ENCODE measurements at regions not wholly inside any gene's neighbourhood (a gene's known extent, or its start where the extent isn't known, plus 50 kb on each side); places are given as distances from the start of the nearest gene placed in this dataset.

GRCh38 chr17:77572065-77572601, 386.4 kb upstream of the TNRC6C start:
- DNase-seq, result no peak

DNA sequence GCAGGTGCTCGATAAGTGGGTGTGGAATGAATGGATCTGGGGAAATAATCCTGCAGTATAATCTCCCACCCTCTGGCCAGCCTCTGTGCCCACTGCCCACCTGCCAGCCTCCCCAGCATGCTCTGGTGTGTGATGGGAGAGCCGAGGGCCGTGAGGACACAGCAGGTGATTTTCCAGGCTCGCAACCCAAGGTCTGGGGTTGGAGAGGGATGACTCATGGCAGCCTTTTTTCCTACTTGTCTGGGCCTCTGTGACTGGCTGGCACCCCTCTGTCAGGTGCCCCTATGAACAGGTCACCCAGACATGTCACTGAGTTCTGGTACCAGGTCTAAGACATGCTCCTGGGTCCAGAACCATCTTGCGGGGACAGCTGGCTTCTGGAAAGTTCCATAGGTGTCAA, 385.7 kb upstream of the TNRC6C start:
- no peak for DNase-seq

DNA sequence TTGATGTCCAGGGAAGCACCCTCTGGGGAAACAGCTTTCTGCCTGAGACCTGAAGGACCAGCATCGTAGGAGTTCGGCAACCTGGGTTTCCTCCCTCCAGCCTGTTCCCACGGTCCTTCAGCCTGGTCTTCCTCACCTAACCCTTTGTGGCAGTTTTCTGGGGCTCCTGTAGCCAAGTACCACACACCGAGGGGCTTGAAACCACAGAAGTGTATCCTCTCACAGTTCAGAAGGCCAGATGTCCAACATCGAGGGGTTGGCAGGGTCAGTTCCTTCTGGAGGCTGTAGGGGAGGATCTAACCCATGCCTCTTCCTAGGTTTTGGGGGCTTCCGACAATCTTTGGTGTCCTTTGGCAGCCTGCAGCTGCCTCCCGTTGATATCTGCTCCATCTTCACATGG, 381.0 kb upstream of the TNRC6C start:
- no peak for DNase-seq

DNA sequence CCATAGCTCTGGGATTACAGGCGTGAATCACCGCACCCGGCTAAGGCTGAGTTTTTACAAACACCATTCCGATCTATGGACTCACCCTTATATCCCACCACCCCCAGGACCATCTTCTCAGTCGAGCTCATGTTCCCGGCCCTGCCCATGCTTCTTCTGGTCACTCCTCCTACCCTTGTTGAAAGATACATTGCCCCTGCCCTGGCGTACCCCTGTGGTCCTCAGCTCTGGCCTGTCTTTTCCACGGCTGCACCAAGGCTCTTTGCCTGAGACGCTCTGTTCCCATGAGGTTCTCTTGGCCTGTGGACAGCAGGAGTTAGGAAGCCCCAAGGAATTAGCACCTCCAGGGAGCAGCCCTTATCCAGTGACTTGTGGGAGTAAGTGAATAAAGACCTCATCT, 379.4 kb upstream of the TNRC6C start:
- no peak for DNase-seq

DNA sequence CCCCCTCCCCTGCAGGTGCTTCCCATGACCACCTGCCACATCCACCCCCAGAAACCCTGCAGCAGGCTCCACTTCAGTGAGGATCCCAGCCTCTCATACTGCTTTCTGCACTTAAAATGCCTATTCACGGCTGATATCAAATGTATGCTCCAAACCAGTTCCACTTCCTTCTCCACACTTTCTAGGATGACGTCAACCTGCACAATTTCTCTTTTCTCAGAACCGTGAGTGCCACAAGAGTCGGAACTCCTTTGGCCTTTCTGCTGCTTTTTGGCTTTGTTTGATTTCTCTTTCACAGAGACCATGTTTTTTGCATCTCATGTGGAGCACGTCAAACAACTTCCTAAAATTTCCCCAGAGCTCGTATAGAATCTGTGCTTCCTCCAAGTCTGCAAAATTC, 378.8 kb upstream of the TNRC6C start:
- DNase-seq, result no peak

- DNase-seq, result no peak
These were observed 377.8 kb upstream of the TNRC6C start for GRCh38 chr17:77580531-77581270.

DNA sequence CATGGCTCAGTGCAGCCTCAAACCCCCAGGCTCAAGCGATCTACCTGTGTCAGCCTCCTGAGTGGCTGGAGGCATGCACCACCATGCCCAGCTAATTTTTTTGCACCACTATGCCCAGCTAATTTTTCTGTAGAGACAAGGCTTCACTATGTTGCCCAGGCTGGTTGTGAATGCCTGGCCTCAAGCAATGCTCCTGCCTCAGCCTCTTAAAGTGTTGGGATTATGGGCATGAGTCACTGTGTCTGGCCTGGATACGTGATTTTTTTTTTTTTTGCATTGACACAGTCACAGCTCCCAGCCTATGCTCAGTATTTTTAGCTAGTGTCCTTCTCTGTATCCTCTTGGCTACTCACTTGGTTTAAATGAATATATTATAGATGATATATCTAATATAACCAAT, 377.0 kb upstream of the TNRC6C start:
- no peak for DNase-seq

GRCh38 chr17:77585142-77585860, 373.2 kb upstream of the TNRC6C start:
- no peak for DNase-seq

GRCh38 chr17:77590951-77591735, 367.4 kb upstream of the TNRC6C start:
- no peak for DNase-seq

DNA sequence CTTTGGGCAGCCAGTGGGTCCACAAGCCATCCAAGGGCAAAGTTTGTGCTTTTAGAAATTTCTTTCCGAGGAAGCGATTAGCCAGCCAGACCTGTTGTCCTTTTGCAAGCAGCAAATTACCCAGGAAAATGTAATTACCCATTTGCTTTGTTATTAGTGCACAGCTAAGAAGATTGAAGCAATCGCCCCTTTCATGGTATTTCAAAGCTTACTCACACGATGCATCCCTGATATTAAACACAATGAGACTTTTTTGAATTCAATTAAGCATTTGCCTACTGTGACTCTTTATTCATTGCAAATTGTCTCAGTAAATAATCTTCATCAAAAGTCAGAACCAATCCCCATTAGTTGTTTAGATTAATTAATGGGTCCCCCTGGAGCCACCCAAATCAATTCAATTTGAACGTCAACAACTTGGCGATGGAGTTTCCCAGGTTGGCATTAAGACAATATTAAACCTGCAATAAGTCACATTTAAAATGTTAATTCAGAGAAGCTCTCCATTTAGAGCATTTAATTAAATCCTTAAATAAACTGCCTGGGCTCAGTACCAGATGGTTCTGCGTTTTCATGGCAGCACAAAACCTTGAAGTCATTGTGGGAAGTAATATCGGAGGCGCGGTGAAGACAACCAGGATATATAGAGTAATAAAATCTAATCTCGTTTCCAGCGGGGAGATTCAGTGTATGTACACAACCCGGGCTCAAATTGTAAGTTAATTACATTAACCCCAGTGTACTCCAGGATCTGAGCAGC, 366.2 kb upstream of the TNRC6C start:
- DNase-seq, result no peak

GRCh38 chr17:77593081-77593480, 365.4 kb upstream of the TNRC6C start:
- DNase-seq, result no peak

GRCh38 chr17:77594416-77595209, 363.9 kb upstream of the TNRC6C start:
- no peak for DNase-seq

DNA sequence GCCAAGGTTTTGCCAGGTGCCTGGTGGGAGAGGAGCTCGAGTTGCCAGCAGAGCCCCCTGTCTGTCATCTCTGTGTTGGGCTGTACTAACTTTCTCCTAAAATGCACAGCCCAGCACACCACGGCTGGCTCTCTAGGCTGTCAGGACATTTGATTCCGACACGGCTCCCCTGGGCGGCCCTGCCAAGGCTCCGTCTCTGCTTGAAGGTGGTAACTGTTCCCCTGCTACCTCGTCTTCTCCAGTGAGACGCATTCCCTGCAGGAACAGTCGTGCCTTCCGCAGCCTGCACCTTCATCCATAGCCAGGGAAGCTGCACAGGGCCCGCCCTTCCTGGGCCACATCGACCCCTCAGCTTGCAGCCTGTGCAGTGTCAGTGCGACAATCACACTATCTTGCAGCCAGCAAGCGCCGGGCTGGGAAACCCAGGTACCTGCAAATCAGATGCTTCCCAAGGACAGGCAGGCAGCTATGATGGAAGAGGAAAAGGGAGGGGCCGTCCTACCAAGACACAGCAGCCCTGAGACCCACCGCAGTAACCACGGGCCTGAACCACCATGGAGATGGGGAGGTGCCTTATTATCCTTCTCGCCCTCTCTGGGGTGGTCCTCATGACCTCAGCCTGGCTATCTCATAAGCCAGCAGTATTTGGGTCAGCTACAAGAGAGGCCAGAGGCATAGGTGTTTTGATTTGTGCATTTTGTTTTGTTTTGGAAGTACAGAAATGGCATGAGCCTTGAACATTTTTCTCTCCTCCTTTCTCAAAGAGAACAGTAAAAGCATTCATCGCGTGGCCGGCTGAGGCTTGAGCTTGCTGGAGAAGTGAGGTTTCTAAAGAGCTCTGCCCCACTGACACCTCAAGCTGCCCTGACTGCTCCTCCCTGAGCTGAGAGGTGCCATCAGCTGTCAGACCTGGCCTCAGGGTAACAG, 361.7 kb upstream of the TNRC6C start:
- no peak for DNase-seq

DNA sequence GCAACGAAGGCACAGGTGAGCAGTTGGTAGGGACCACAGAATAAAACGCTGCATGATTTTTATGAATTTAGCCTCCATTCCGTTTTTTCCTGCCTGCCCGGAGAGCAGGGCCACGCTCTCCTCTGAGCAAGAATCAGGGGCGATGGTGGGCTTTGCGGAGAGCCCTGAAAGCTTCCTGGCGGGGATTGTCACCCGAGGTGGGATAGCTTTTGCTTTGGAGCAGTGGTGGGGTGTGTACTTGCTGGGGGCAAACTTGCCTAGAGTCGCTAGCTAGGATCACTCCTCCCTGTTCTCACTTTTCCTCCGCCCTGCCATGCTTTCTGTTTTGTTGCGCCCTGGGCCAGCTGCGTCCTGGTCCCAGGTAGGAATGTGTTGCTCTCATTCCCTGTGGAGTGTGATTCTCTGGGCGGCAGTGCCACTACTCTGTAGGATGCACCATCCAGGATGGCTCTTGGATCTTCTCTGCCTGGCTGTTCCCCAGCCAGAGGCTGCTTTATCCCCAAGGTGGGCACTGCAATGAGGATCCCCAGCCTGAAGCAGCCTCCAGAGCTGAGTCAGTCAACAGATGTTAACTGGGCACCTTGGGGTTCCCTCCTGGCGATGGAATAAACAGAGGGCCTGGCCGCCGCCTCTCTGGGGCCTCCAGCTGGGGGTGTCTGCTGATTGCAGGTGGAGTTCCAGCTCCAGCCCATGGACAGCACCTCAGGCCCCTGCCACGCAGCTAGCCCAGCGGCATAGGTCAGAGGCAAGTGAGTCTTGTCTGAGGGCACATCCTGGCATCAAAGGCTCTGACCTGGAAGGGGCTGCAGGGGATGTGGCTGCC, 360.9 kb upstream of the TNRC6C start:
- DNase-seq, result no peak

- DNase-seq, result no peak
These were observed 360.3 kb upstream of the TNRC6C start for GRCh38 chr17:77598241-77598620.

DNA sequence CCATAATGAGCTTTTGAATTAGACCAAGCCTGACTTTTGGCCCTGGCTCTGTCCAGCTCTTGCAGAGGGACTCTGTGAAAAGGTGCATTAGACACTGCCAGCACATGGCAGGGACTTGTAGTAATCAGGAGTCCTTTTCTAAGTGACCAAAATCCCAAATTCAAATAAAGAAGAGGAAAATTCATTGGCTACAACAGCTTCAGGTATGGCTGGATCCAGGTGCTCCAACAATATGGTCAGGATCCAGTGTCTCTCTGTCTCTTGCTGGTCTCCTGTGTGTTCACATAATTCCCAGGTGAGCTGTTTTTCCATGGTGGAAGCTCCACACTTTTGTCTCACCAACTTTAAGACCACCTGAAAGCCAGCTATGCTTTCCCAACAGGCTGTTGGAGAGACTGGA, 358.8 kb upstream of the TNRC6C start:
- no peak for DNase-seq

DNA sequence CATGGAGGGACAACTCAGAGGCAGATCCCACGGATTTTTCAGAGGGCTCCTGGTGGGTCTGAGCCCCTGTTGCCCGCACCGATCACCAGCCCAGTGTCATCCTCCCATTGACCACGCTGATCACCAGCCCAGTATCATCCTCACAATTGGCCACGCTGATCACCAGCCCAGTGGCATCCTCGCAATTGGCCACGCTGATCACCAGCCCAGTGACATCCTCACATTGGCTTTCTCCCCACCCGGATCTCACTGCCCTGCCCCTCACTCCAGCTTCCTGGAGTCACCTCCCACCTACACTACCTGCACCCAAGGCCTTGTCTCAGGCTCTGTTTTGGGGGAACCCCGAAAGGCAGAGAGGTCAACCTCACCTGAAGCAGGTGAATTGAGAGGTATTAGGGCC, 358.2 kb upstream of the TNRC6C start:
- no peak for DNase-seq

GRCh38 chr17:77601054-77601979, 357.2 kb upstream of the TNRC6C start:
- DNase-seq, result no peak

All from renal pelvis (tissue), 1 donor.